H1 (cell line): ENCODE measurements at regions not wholly inside any gene's neighbourhood (a gene's known extent, or its start where the extent isn't known, plus 50 kb on each side); places are given as distances from the start of the nearest gene placed in this dataset.
"Not testable (repeated sequence)": the region's sequence is repeated elsewhere in the genome, so short reads cannot be mapped to it uniquely, and the experiment has no call there.

Experiments
- CTCF ChIA-PET: fragments of 300-600 bp; sonication (Branson Sonifier 250); formaldehyde crosslinking; loops from one replicate; lab custom pipeline; 2021; ENCODE audit not compliant: partially characterized antibody; lab: Charles Lee
- POLR2A ChIA-PET: fragments of 300-600 bp; sonication (Branson Sonifier 250); formaldehyde crosslinking; loops from one replicate; lab custom pipeline; 2021; ENCODE audit warnings: inconsistent platforms; ENCODE audit not compliant: partially characterized antibody; lab: Charles Lee
- DNase-seq, 2 experiments: peaks; one replicate each; pipeline versions ENCODE4 v3.0.0 to v3.0.0-alpha.2; 2010 to 2022; ENCODE audit warnings: low spot score in 2 of 2, low read depth in 1 of 2, mixed read lengths in 1 of 2
- FAIRE-seq: peaks from 2 replicates; lab custom pipeline; 2011; peaks lifted over from hg19 to GRCh38; lab: Jason Lieb, UNC
- H2AFZ ChIP-seq: 2 replicates; pipeline ENCODE4 v1.8.1; 2012; ENCODE audit warnings: low read length, inconsistent platforms
- H2AK5ac ChIP-seq: 2 replicates; pipeline ENCODE4 v1.6.1; 2013; ENCODE audit warnings: low read depth, low read length
- H2BK120ac ChIP-seq: replicated peaks from 2 replicates; pipeline ENCODE3; 2013; ENCODE audit warnings: low read depth, low read length, inconsistent platforms
- H2BK12ac ChIP-seq: 2 replicates; pipeline ENCODE4 v1.6.1; 2013; ENCODE audit warnings: low read depth, low read length
- H2BK15ac ChIP-seq: 2 replicates; pipeline ENCODE4 v1.6.1; 2013; ENCODE audit warnings: low read length
- H2BK20ac ChIP-seq: 2 replicates; pipeline ENCODE4 v1.6.1; 2013; ENCODE audit warnings: low read length
- H2BK5ac ChIP-seq: 2 replicates; pipeline ENCODE4 v1.6.1; 2013; ENCODE audit warnings: low read depth, low read length
- H3K14ac ChIP-seq: 2 replicates; pipeline ENCODE4 v1.6.1; 2013; ENCODE audit warnings: inconsistent platforms; ENCODE audit not compliant: insufficient read length
- H3K18ac ChIP-seq: 2 replicates; pipeline ENCODE4 v1.6.1; 2013; ENCODE audit warnings: low read length; ENCODE audit errors: extremely low read depth
- H3K23ac ChIP-seq: 2 replicates; pipeline ENCODE4 v1.6.1; 2013; ENCODE audit warnings: inconsistent platforms; ENCODE audit not compliant: insufficient read length
- H3K23me2 ChIP-seq: 2 replicates; pipeline ENCODE4 v1.6.1; 2013; ENCODE audit warnings: low read depth, low read length
- H3K27ac ChIP-seq: 2 replicates; pipeline ENCODE4 v1.6.1; 2011; ENCODE audit warnings: low read depth, low read length, inconsistent platforms
- H3K27me3 ChIP-seq, 4 experiments: replicated peaks in 1 of 4; 1 replicate in 1 of 4; 2 replicates in 3 of 4; pipeline versions ENCODE4 v1.6.1 to v1.8.1; 2011 to 2013; ENCODE audit warnings: low read length in 3 of 4, mild to moderate bottlenecking in 3 of 4, inconsistent platforms in 2 of 4, mixed read lengths in 2 of 4, moderate library complexity in 1 of 4; ENCODE audit not compliant: control insufficient read depth in 3 of 4, insufficient read depth in 3 of 4; ENCODE audit errors: extremely low read depth in 1 of 4
- H3K36me3 ChIP-seq, 4 experiments: 2 replicates each; pipeline versions ENCODE4 v1.6.1 to v1.8.1; 2011 to 2013; ENCODE audit warnings: mild to moderate bottlenecking in 4 of 4, low read length in 3 of 4, moderate library complexity in 2 of 4, control low read depth in 1 of 4, inconsistent platforms in 1 of 4; ENCODE audit not compliant: insufficient read depth in 4 of 4, control insufficient read depth in 2 of 4
- H3K4ac ChIP-seq: replicated peaks from 2 replicates; pipeline ENCODE3; 2013; ENCODE audit warnings: low read length, low read depth, mixed read lengths, inconsistent platforms; ENCODE audit not compliant: insufficient read length
- H3K4me1 ChIP-seq, 4 experiments: replicated peaks in 1 of 4; 1 replicate in 1 of 4; 2 replicates in 3 of 4; pipeline versions ENCODE4 v1.6.1 to v1.8.1; 2011 to 2013; ENCODE audit warnings: low read length in 3 of 4, inconsistent platforms in 2 of 4, mixed read lengths in 1 of 4; ENCODE audit not compliant: insufficient read depth in 4 of 4, control insufficient read depth in 3 of 4
- H3K4me2 ChIP-seq, 2 experiments: 2 replicates each; pipeline versions ENCODE4 v1.6.1 to v1.8.1; 2011 to 2013; ENCODE audit warnings: low read depth in 2 of 2, low read length in 2 of 2, control low read depth in 1 of 2, inconsistent platforms in 1 of 2, mild to moderate bottlenecking in 1 of 2; ENCODE audit not compliant: insufficient read depth in 1 of 2
- H3K4me3 ChIP-seq, 4 experiments: fragments of 200-600, 300-600 bp in 1 of 4; sonication (generic), shearing (Covaris generic), sonication (Bioruptor Twin) in 1 of 4; 2 replicates each; pipeline versions ENCODE4 v1.5.1 to v1.8.1; 2011 to 2016; ENCODE audit warnings: low read length in 4 of 4, low read depth in 3 of 4, control low read depth in 2 of 4, inconsistent platforms in 2 of 4, mild to moderate bottlenecking in 2 of 4, mixed read lengths in 1 of 4, moderate library complexity in 1 of 4; ENCODE audit not compliant: insufficient read depth in 2 of 4; ENCODE audit errors: extremely low read depth in 1 of 4
- H3K56ac ChIP-seq: replicated peaks from 2 replicates; pipeline ENCODE3; 2013; ENCODE audit warnings: low read depth, mild to moderate bottlenecking, mixed read lengths, low read length, inconsistent platforms; ENCODE audit not compliant: insufficient read length
- H3K79me1 ChIP-seq: 2 replicates; pipeline ENCODE4 v1.6.1; 2013; ENCODE audit warnings: low read depth, low read length, control low read depth
- H3K79me2 ChIP-seq, 2 experiments: 2 replicates each; pipeline versions ENCODE4 v1.6.1 to v1.8.1; 2012 to 2013; ENCODE audit warnings: low read length in 2 of 2, mild to moderate bottlenecking in 2 of 2, inconsistent platforms in 1 of 2; ENCODE audit not compliant: insufficient read depth in 2 of 2, control insufficient read depth in 1 of 2
- H3K9ac ChIP-seq, 4 experiments: replicated peaks in 1 of 4; 1 replicate in 1 of 4; 2 replicates in 3 of 4; pipeline versions ENCODE4 v1.6.1 to v1.8.1; 2011 to 2013; ENCODE audit warnings: low read depth in 3 of 4, low read length in 3 of 4, control low read depth in 2 of 4, mild to moderate bottlenecking in 2 of 4, moderate library complexity in 2 of 4, inconsistent platforms in 1 of 4; ENCODE audit errors: extremely low read depth in 1 of 4
- H3K9me3 ChIP-seq, 2 experiments: 2 replicates each; pipeline versions ENCODE4 v1.6.1 to v1.8.1; 2012 to 2013; ENCODE audit warnings: mild to moderate bottlenecking in 2 of 2, moderate library complexity in 2 of 2, control low read depth in 1 of 2, inconsistent platforms in 1 of 2, low read depth in 1 of 2, low read length in 1 of 2, mixed read lengths in 1 of 2; ENCODE audit not compliant: insufficient read depth in 2 of 2
- H4K20me1 ChIP-seq, 2 experiments: replicated peaks in 1 of 2; 2 replicates each; pipeline versions ENCODE3 to v1.8.1; 2011 to 2013; ENCODE audit warnings: inconsistent platforms in 2 of 2, low read length in 2 of 2, mild to moderate bottlenecking in 1 of 2; ENCODE audit not compliant: insufficient read depth in 2 of 2, control insufficient read depth in 1 of 2
- H4K5ac ChIP-seq: 2 replicates; pipeline ENCODE4 v1.6.1; 2013; ENCODE audit warnings: low read length, low read depth, mixed read lengths, inconsistent platforms; ENCODE audit not compliant: insufficient read length
- H4K8ac ChIP-seq: 2 replicates; pipeline ENCODE4 v1.8.0; 2013; ENCODE audit warnings: mild to moderate bottlenecking, moderate library complexity, low read length, inconsistent platforms; ENCODE audit not compliant: insufficient read depth; ENCODE audit errors: extremely low read depth
- H4K91ac ChIP-seq: replicated peaks from 2 replicates; pipeline ENCODE3; 2013; ENCODE audit warnings: low read length, mixed read lengths, inconsistent platforms; ENCODE audit not compliant: insufficient read length
- WGBS, 2 experiments: shearing (Covaris generic) in 1 of 2; methylation state at CpG; one replicate each; pipeline versions ENCODE4 v1.1.6 to v1.1.7; 2013 to 2015; ENCODE audit warnings: low lambda C conversion rate in 2 of 2, mixed read lengths in 2 of 2, inconsistent platforms in 1 of 2, low coverage in 1 of 2, missing lambda C conversion rate in 1 of 2; ENCODE audit not compliant: insufficient replicate concordance in 2 of 2, insufficient coverage in 1 of 2, insufficient read length in 1 of 2; ENCODE audit errors: extremely low coverage in 1 of 2, missing lambda C conversion rate in 1 of 2; 5-methylcytosine and 5-hydroxymethylcytosine counted together

GRCh38 chr13:86363749-86364148, 564.5 kb upstream of the SLITRK6 start:
- H3K4me1 ChIP-seq, H3K18ac ChIP-seq, H3K79me1 ChIP-seq, H4K8ac ChIP-seq, H3K9me3 ChIP-seq, H3K79me2 ChIP-seq, H3K4me3 ChIP-seq, H3K14ac ChIP-seq, H4K20me1 ChIP-seq, H3K27ac ChIP-seq, FAIRE-seq, H3K23me2 ChIP-seq, H2AK5ac ChIP-seq, H2AFZ ChIP-seq, H3K4me2 ChIP-seq, H3K4ac ChIP-seq, POLR2A ChIA-PET, H4K5ac ChIP-seq, H3K27me3 ChIP-seq, H2BK12ac ChIP-seq, H2BK15ac ChIP-seq, CTCF ChIA-PET, H3K56ac ChIP-seq, DNase-seq, H3K23ac ChIP-seq, H3K9ac ChIP-seq, H3K36me3 ChIP-seq, H2BK20ac ChIP-seq: not testable (repeated sequence)
- 69% methylated on average over 5 of the region's 5 CpGs; no CpG with 5 or more reads in 1 of the 2 experiments for WGBS, 2 experiments
- Histone ChIP-seq H2BK120ac (peak overlapping the region; percentile 61), H2BK5ac (peak overlapping the region; percentile 90; the same call in 1 of the 2 replicates), H4K91ac (peak overlapping the region; percentile 52)
